Cardiac muscle cell (in vitro differentiated cells and primary cell): ENCODE measurements at regions not wholly inside any gene's neighbourhood (a gene's known extent, or its start where the extent isn't known, plus 50 kb on each side); places are given as distances from the start of the nearest gene placed in this dataset.

Experiments used
- DNase-seq, 2 donors: peaks; one replicate each; pipeline versions ENCODE4 v3.0.0 to v3.0.0-alpha.2; 2010 to 2017; ENCODE audit warnings: low read depth in 1 of 2, low spot score in 1 of 2
- H3K27ac ChIP-seq: fragments of 200-600 bp; sonication (generic); 2 replicates; pipeline ENCODE4 v1.5.1; 2016
- H3K27me3 ChIP-seq: fragments of 200-600 bp; sonication (generic); 2 replicates; pipeline ENCODE4 v1.6.0; 2016; ENCODE audit warnings: control low read depth
- H3K36me3 ChIP-seq: fragments of 200-600 bp; sonication (generic); 2 replicates; pipeline ENCODE4 v1.5.1; 2016; ENCODE audit warnings: control low read depth
- H3K4me1 ChIP-seq: fragments of 200-600 bp; sonication (generic); 2 replicates; pipeline ENCODE4 v1.8.1; 2017; ENCODE audit warnings: low read depth, mild to moderate bottlenecking, mixed run types
- H3K4me3 ChIP-seq: fragments of 200-600 bp; sonication (generic); 2 replicates; pipeline ENCODE4 v1.5.1; 2016; ENCODE audit warnings: mild to moderate bottlenecking
- H3K9me3 ChIP-seq: fragments of 200-600 bp; sonication (generic); 2 replicates; pipeline ENCODE4 v1.5.1; 2017; ENCODE audit warnings: low read depth, mild to moderate bottlenecking, control low read depth
- CTCF ChIP-seq: IDR thresholded peaks from 2 replicates; pipeline ENCODE4 v1.5.1; 2012; ENCODE audit warnings: low read depth, mild to moderate bottlenecking, low read length

GRCh38 chr4:160326110-160326509 lies 1223.2 kb downstream of the RAPGEF2 start:
- Histone ChIP-seq H3K36me3 (no peaks in the 10 kb centered on the region), H3K4me3 (no peak overlapping the region), H3K4me1 (no peaks in the 10 kb centered on the region), H3K27ac (no peak overlapping the region), H3K27me3 (no peaks in the 10 kb centered on the region), H3K9me3 (no peaks in the 10 kb centered on the region)
- TF ChIP-seq CTCF, result no peak
- no peak for DNase-seq

GRCh38 chr4:160347197-160347596 lies 1244.3 kb downstream of the RAPGEF2 start:
- no peak for TF ChIP-seq CTCF
- H3K4me1 ChIP-seq, result no peaks in the 10 kb centered on the region
- no peaks in the 10 kb centered on the region for H3K9me3 ChIP-seq

GRCh38 chr4:160350944-160351343 lies 1248.1 kb downstream of the RAPGEF2 start:
- Histone ChIP-seq H3K9me3 (no peaks in the 10 kb centered on the region), H3K27me3 (no peaks in the 10 kb centered on the region), H3K27ac (no peak overlapping the region), H3K4me3 (no peak overlapping the region), H3K4me1 (no peaks in the 10 kb centered on the region), H3K36me3 (no peaks in the 10 kb centered on the region)
- DNase-seq, result no peak
- no peak for TF ChIP-seq CTCF

More at GRCh38 chr4:160347197-160347596, 1244.3 kb downstream of the RAPGEF2 start:
- Histone ChIP-seq H3K4me3 (no peak overlapping the region), H3K27me3 (no peaks in the 10 kb centered on the region), H3K27ac (no peak overlapping the region), H3K36me3 (no peaks in the 10 kb centered on the region)
- DNase-seq, result no peak

GRCh38 chr4:160352637-160353036 lies 1249.8 kb downstream of the RAPGEF2 start:
- Histone ChIP-seq H3K4me3 (no peak overlapping the region), H3K36me3 (no peaks in the 10 kb centered on the region), H3K9me3 (no peaks in the 10 kb centered on the region), H3K4me1 (no peaks in the 10 kb centered on the region), H3K27me3 (no peaks in the 10 kb centered on the region), H3K27ac (no peak overlapping the region)
- no peak for TF ChIP-seq CTCF
- no peak for DNase-seq

GRCh38 chr4:160353548-160353947 lies 1250.7 kb downstream of the RAPGEF2 start:
- Histone ChIP-seq H3K27me3 (no peaks in the 10 kb centered on the region), H3K9me3 (no peaks in the 10 kb centered on the region), H3K27ac (no peak overlapping the region), H3K36me3 (no peaks in the 10 kb centered on the region), H3K4me1 (no peaks in the 10 kb centered on the region), H3K4me3 (no peak overlapping the region)
- DNase-seq, result peak in 1 of 2 donors; percentile 18
- no peak for TF ChIP-seq CTCF

- TF ChIP-seq CTCF, result no peak
These were observed 1259.6 kb downstream of the RAPGEF2 start for GRCh38 chr4:160362478-160362877.

More at GRCh38 chr4:160362478-160362877, 1259.6 kb downstream of the RAPGEF2 start:
- Histone ChIP-seq H3K9me3 (no peaks in the 10 kb centered on the region), H3K4me1 (no peaks in the 10 kb centered on the region), H3K4me3 (no peak overlapping the region), H3K36me3 (no peaks in the 10 kb centered on the region), H3K27ac (no peak overlapping the region), H3K27me3 (no peaks in the 10 kb centered on the region)
- DNase-seq, result no peak
